Keratinocyte (primary cell): ENCODE measurements at regions not wholly inside any gene's neighbourhood (a gene's known extent, or its start where the extent isn't known, plus 50 kb on each side); places are given as distances from the start of the nearest gene placed in this dataset.

ENCODE experiments used
- EZH2 ChIP-seq: IDR thresholded peaks from one replicate; pipeline ENCODE4 v1.6.1; 2012; ENCODE audit warnings: inconsistent platforms, mild to moderate bottlenecking, low read length, moderate library complexity
- TF ChIP-seq, protein P1 (sequence below), 3 experiments: IDR thresholded peaks in 1 of 3; conservative IDR thresholded peaks in 1 of 3; optimal IDR thresholded peaks in 1 of 3; 2 replicates in 2 of 3; 3 replicates in 1 of 3; pipeline versions ENCODE3 to v1.5.1; 2011; ENCODE audit warnings: low read length in 3 of 3, mild to moderate bottlenecking in 3 of 3, moderate library complexity in 2 of 3, control low read depth in 1 of 3, inconsistent platforms in 1 of 3; ENCODE audit not compliant: insufficient read depth in 2 of 3; ENCODE audit errors: extremely low read depth in 1 of 3

DNA sequence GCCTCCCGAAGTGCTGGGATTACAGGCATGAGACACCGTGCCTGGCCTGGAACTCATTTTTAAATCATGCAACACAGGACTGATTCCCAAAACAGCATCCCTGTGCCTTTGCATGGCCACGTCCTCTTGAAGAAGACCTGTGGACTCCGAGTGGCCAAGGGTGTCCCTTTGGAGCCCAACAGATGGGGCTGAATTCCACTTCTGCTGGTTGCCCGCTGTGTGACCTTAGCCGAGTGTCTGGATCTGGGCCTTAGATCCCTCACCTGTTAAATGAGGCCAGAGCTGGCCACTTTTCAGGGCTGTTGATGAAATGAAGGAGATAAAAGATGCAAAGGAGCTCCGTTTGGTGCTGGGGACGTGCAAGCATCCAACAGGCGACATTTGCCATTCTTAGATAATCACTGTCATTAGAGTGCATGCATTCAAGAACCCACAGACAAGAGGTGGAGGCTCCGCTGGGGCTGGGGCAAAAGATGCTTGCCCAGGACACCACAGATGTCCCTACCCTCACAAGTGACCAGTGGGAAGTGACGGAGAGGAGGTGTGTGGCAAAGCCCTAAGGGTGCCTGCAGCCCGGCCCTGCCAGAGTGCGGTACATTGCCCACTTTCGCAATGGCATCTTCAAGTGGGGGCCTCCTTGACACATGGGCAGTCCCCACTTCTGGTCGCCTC, 354.1 kb upstream of the TNRC6C start:
- TF ChIP-seq, protein P1, sequence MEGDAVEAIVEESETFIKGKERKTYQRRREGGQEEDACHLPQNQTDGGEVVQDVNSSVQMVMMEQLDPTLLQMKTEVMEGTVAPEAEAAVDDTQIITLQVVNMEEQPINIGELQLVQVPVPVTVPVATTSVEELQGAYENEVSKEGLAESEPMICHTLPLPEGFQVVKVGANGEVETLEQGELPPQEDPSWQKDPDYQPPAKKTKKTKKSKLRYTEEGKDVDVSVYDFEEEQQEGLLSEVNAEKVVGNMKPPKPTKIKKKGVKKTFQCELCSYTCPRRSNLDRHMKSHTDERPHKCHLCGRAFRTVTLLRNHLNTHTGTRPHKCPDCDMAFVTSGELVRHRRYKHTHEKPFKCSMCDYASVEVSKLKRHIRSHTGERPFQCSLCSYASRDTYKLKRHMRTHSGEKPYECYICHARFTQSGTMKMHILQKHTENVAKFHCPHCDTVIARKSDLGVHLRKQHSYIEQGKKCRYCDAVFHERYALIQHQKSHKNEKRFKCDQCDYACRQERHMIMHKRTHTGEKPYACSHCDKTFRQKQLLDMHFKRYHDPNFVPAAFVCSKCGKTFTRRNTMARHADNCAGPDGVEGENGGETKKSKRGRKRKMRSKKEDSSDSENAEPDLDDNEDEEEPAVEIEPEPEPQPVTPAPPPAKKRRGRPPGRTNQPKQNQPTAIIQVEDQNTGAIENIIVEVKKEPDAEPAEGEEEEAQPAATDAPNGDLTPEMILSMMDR (optimal IDR thresholded peaks at IDR 0.05 in 1 of 3, IDR thresholded peaks at IDR 0.05 in 1 of 3, conservative IDR thresholded peaks at IDR 0.05 in 1 of 3; ENCODE audit: extremely low read depth in 1 of 3, insufficient read depth in 2 of 3, low read length in 3 of 3), result no peak
- no peak for TF ChIP-seq EZH2
